ENCODE measurements at regions not wholly inside any gene's neighbourhood (a gene's known extent, or its start where the extent isn't known, plus 50 kb on each side); places are given as distances from the start of the nearest gene placed in this dataset.
"Not testable (repeated sequence)": the region's sequence is repeated elsewhere in the genome, so short reads cannot be mapped to it uniquely, and the experiment has no call there.

- DNase-seq (ENCODE audit: low spot score) = no peak
Observed at GRCh38 chr5:30152431-30152830, 1041.1 kb upstream of the CDH6 start.

GRCh38 chr5:30150231-30150630 lies 1043.3 kb upstream of the CDH6 start:
- DNase-seq (ENCODE audit: low spot score) = no peak

GRCh38 chr5:30149526-30149925 lies 1044.0 kb upstream of the CDH6 start:
- DNase-seq (ENCODE audit: low spot score) = no peak

- DNase-seq (ENCODE audit: low spot score) = no peak
Observed at GRCh38 chr5:30147976-30148375, 1045.5 kb upstream of the CDH6 start.

- not testable (repeated sequence) for DNase-seq (ENCODE audit: low spot score)
Observed at GRCh38 chr5:30144059-30144458, 1049.4 kb upstream of the CDH6 start.

- DNase-seq (ENCODE audit: low spot score) = no peak
Observed at GRCh38 chr5:30142432-30142831, 1051.1 kb upstream of the CDH6 start.

- no peak for DNase-seq (ENCODE audit: low spot score)
Observed at GRCh38 chr5:30121043-30121442, 1072.4 kb upstream of the CDH6 start.

- DNase-seq (ENCODE audit: low spot score) = no peak
Observed at GRCh38 chr5:30117135-30117534, 1076.4 kb upstream of the CDH6 start.

- no peak for DNase-seq (ENCODE audit: low spot score)
Observed at GRCh38 chr5:30113542-30113941, 1079.9 kb upstream of the CDH6 start.

- DNase-seq (ENCODE audit: low spot score) = no peak
Observed at GRCh38 chr5:30112867-30113266, 1080.6 kb upstream of the CDH6 start.

- DNase-seq (ENCODE audit: low spot score) = no peak
Observed at GRCh38 chr5:30108051-30108450, 1085.4 kb upstream of the CDH6 start.

GRCh38 chr5:30106596-30106995 lies 1086.9 kb upstream of the CDH6 start:
- no peak for DNase-seq (ENCODE audit: low spot score)

- no peak for DNase-seq (ENCODE audit: low spot score)
Observed at GRCh38 chr5:30104872-30105596, 1088.5 kb upstream of the CDH6 start.

GRCh38 chr5:30103452-30104202 lies 1089.9 kb upstream of the CDH6 start:
- DNase-seq (ENCODE audit: low spot score) = no peak

- DNase-seq (ENCODE audit: low spot score) = no peak
Observed at GRCh38 chr5:30103052-30103451, 1090.4 kb upstream of the CDH6 start.

- DNase-seq (ENCODE audit: low spot score) = no peak
Observed at GRCh38 chr5:30102185-30102584, 1091.3 kb upstream of the CDH6 start.

- no peak for DNase-seq (ENCODE audit: low spot score)
Observed at GRCh38 chr5:30100929-30101328, 1092.6 kb upstream of the CDH6 start.

- no peak for DNase-seq (ENCODE audit: low spot score)
Observed at GRCh38 chr5:30100148-30100713, 1093.3 kb upstream of the CDH6 start.

GRCh38 chr5:30099634-30100033 lies 1093.9 kb upstream of the CDH6 start:
- DNase-seq (ENCODE audit: low spot score) = no peak

GRCh38 chr5:30098940-30099339 lies 1094.5 kb upstream of the CDH6 start:
- no peak for DNase-seq (ENCODE audit: low spot score)

GRCh38 chr5:30092548-30092947 lies 1100.9 kb upstream of the CDH6 start:
- no peak for DNase-seq (ENCODE audit: low spot score)

- no peak for DNase-seq (ENCODE audit: low spot score)
Observed at GRCh38 chr5:30069441-30070263, 1123.8 kb upstream of the CDH6 start.
